Renal cortical epithelial cell (primary cell): ENCODE measurements at regions not wholly inside any gene's neighbourhood (a gene's known extent, or its start where the extent isn't known, plus 50 kb on each side); places are given as distances from the start of the nearest gene placed in this dataset.

Experiments
- DNase-seq: peaks from one replicate; pipeline ENCODE4 v3.0.0-alpha.2; 2011; ENCODE audit warnings: low read depth

DNA sequence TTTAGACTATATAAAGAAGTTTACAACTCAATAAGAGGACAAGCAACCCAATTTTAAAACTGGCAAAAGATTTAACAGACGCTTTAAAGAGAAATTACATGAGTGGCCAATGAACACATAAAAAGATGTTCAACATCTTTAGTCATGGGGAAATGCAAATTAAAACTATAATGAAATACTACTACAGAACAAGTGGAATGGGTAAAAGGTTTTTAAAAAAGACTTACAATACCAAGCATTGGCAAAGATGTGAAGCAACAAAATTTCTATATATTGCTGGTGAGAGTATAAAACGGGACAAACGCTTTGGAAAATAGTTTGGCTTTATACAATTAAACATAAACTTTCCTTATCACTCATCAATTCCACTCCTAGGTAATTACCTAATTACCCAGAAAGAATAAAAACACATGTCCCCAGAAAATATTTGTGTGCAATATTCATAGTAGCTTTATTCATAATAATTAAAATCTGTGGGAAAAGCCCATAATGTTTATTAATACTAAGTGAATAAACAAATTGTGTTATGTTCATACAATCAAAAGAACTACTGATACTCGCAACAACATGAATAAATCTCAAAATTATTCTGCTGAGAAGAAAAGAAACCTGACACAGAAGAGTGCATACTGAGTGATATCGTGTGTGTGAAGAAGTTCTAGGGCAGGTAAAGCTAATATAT lies 76.7 kb upstream of the MYCN start:
- no peak for DNase-seq

DNA sequence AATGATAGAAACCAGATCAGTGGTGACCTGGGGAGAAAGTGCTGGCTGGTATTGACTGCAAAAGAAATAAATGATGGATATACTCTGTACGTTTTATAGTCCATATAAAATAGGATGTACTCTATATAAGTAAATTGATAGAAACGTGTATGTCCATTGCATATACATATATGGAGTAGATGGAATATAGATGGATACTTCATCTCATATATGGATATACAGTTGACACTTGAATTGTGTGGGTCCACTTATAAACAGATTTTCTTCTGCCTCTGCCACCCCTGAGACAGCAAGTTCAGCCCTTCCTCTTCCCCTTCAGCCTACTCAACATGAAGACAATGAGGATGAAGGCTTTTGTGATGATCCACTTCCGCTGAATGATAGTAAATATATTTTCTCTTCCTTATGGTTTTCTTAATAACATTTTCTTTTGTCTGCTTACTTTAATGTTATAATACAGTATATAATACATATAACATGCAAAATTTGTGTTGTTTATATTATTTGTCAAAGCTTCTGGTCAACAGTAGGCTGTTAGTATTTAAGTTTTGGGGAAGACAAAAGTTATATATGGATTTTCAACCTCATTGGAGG lies 76.1 kb upstream of the MYCN start:
- DNase-seq = no peak

DNA sequence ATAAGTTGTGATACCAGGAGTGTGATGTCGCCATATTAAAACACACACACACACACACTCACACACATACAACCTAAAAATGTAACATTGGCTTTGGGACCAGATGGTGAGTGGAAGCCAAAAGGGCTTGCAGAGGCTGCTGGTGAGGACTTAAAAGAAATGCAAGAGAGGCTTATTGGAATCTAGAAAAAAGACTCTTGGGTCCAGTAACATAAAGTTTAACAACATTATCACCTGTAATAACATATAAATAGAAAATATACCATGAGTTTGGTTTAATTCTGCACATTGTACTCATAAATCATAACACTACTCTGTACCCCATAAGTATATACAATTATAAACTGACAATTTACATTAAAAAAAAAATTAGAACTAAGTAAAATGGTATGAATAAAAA lies 74.4 kb upstream of the MYCN start:
- DNase-seq = no peak

DNA sequence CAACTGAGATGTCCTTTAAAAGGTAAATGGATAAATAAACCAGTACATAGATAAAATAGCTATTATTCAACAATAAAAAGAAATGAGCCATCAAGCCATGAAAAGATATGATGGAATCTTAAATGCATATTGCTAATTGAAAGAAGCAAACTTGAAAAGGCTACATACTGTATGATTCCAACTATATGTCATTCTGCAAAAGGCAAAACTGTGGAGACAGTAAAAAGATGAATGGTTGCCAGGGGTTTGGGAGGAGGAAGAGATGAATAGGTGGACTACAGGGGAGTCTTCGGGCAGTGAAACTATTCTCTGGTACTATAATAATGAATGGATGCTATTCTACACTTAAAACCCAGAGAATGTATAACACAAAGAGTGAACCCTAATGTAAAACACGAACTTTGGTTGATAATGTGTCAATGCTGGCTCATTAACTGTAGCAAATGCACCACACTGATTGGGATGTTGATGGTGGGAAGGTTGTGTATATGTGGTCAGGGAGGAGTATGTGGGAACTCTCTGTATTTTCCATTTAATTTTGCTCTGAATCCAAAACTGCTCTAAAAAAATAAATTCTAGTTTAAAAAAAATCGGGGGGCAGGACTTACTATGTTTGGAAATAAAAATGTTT lies 73.7 kb upstream of the MYCN start:
- DNase-seq = no peak

DNA sequence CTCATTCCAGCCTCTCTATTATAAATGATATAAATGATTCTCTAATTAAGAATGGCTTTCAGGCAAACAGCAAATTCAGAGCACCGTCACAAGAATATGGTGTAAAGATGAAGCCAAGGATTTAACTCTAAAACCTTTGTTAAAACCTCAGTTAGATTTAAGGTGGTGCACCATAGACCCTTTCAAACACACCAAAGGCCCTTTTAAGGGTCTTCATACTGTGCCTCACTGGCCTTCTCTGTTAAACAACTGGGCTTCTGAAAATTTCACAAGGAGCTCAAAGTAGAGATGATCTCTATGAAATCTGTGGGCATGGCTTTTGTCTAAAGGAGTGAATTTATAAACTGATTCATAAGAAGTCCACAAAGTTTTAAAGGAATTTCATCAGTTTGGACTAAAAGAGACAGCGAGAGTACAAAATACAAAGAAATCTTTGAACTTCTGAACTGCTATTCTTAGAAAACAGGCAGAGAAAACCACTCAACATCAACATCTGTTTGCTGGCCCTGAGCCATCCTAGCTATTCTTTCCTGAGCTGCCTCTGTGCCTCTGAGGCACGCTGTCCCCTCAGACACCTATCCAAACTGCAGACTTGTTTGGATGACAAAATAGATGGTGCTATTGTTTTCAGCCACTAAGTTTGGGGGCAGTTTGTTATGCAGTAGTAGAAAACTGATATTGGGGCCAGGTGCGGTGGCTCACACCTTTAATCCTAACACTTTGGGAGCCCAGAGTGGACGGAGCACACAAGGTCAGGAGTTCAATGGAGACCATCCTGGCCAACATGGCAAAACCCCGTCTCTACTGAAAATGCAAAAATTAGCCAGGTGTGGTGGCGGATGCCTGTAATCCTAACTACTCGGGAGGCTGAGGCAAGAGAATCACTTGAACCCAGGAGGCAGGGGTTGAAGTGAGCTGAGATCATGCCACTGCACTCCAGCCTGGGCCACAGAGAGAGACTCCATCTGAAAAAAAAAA lies 72.9 kb upstream of the MYCN start:
- no peak for DNase-seq

DNA sequence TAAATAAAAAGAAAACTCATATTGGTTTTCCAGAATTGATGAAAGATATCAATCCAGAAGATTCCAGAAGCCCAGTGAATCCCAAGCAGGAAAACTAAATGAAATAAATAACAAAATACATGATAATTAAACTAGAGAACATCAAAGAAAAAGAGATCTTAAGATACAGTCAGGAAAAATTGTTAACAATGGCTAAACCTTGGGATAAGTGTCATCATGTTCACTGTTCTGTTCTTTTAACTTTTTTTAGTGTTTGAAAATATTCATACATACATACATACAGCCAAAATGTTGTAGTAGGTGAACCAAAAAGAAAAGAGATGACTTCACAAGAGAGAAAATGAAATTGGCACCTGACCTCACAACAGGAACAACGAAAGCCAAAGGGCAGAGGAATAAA lies 72.2 kb upstream of the MYCN start:
- no peak for DNase-seq

DNA sequence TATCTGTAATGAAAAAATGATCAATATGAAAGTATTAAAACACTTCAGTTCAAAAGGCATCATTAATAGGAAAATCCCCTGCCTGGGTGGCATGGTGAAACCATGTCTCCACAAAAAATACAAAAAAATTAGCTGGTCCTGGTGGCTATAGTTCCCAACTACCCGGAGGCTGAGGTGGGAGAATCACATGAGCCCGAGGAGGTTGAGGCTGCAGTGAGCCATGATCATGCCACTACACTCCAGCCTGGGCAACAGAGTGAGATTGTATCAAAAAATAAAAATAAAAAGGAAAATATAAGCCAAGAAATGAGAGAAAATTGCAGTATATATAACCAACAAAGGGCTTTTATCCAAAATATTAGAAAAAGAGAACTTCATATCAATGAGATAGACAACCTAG lies 71.6 kb upstream of the MYCN start:
- DNase-seq = no peak

DNA sequence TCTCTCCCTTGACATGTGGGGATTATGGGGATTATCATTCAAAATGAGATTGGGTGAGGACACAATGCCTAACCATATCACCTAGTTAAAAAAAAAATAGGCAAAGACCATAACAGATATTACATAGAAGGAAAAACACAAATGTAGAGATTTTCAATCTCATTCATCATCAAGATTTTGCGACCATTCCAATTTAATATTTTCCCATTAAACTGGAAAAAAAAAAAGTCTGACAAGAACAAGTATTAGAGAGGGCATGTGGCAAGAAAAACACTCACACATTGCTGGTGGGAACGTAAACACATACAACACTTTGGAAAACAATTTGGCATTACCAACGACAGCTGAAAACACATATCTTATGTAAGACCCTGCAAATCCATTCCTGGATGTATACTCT lies 71.0 kb upstream of the MYCN start:
- DNase-seq = no peak

DNA sequence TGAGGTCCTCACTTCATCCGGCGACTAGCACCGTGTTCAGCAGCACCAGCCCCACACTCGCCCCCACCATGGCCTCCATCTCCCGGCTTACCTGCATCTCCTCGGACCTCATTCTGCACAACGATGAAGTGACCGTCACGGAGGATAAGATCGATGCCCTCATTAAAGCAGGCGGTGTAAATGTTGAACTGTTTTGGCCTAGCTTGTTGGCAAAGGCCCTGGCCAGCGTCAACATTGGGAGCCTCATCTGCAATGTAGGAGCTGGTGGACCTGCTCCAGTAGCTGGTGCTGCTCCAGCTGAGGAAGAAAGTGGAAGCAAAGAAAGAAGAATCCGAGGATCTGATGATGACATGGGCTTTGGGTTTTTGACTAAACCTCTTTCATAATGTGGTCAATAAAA lies 70.5 kb upstream of the MYCN start:
- no peak for DNase-seq

DNA sequence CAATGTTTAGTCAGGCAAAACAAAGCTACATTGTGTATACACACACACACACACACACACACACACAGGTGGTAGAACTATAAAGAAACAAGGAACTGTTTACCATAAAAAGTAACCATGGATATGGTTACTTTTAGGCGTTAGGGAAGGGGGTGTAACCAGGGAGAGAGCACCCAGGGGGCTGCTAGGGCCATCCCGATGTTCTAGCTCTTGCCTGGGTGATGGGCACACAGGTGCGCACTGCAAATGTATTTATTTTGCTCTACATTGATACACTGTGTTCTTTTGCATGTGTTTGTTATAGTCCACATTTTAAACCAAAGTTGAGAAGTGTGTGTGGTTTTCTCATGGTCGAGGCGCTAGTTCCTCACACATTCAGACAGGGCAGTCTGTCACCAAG lies 69.8 kb upstream of the MYCN start:
- DNase-seq = no peak

DNA sequence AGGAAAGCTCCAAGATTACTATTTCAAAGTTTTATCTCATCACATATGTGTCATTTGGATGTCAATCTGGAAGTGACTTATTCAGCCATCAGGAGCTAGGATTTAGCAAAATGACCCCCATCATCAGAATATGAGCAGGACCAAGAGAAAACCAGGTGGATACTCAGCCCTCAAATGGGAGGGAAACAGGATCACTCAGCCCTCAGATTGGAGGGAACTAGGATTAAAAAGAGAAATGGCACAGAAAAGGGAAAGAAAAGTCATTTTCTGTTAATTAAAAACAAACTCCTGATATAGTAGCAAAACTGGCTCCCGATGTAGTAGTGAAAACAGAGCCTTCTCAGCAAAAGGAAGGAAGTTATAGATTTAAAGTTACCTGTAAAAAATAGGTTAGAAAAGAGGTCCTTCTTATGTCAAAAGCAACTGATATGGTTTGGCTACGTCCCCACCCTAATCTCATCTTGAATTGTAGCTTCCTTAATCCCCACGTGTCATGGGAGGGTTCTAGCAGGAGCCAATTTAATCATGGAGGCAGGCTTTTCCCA lies 69.0 kb upstream of the MYCN start:
- DNase-seq = no peak

DNA sequence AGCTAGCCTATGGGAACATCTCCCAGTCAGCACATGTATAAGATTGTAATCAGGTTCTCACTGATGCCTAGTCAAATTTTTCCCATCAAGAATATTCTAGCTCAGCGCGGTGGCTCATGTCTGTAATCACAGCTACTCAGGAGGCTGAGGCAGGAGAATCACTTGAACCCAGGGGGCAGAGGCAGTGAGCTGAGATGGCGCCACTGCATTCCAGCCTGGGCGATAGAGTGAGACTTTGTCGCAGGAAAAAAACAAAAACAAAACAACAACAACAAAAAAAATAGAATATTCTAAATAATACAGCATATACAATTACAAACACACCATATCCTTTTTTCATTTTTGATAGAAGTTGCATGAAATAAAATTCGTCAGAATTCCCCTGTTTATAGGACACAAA lies 67.5 kb upstream of the MYCN start:
- no peak for DNase-seq

DNA sequence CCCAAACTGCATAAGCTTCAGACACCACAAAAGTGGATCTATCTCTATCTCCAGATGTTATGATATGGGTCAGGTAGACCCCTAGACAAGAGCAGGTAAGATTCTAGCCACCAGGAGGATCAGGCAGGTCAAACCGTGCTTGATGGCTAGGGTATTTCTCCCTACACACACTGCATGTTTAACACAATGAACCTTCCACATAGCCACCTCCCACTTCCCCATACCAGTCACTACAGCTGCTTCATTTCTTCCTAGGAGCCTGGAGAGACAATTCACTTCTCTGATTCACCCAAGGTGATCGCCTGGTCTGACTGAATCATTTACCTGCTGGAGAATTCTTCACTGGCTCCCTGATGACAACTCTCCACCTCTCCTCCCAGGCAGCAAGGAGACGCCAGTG lies 66.0 kb upstream of the MYCN start:
- peak; percentile 35 for DNase-seq

DNA sequence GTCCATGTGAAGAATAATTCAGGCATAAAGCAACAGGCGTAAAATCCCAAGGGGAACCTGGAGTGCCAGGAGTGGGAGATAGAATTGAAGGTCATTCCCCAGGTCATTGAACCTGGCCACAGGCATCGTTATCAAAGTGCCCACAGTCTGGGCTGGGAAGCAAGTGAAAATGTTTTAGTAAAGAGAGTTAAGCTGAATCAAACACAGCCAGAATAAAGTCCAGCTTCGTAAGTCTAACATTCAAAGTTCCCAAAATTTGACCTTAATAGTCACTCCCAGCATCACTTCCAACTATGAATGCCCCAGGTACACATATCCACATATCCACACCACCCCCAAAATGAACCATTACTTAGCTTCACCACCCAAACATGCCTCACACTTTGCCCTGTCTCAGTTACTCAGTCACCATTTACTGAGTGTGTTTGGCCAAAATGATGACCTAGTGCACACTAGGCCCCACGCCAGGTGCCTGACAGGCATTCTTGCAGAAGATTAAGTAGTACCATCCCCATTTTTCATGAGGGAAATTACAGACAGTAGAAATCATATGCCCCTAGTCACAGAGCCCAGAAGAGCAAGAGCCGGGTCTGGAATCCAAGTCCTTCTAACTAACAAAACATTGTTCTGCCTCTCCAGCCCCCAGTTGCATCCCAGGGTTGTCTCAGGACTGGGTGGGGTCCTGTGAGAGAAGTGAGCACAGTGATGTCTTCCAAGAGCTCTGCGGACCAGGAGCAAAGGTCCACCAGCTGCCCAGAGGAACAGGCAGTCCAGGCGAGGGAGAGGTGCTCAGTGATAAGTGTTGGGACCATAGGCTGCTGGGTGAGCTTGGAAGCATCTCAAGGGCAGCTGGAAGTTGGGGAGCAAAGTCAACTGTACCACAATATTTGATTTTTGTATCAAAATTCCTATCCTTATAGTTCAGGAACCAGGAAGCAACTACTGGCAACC lies 65.2 kb upstream of the MYCN start:
- peak; percentile 8 for DNase-seq

DNA sequence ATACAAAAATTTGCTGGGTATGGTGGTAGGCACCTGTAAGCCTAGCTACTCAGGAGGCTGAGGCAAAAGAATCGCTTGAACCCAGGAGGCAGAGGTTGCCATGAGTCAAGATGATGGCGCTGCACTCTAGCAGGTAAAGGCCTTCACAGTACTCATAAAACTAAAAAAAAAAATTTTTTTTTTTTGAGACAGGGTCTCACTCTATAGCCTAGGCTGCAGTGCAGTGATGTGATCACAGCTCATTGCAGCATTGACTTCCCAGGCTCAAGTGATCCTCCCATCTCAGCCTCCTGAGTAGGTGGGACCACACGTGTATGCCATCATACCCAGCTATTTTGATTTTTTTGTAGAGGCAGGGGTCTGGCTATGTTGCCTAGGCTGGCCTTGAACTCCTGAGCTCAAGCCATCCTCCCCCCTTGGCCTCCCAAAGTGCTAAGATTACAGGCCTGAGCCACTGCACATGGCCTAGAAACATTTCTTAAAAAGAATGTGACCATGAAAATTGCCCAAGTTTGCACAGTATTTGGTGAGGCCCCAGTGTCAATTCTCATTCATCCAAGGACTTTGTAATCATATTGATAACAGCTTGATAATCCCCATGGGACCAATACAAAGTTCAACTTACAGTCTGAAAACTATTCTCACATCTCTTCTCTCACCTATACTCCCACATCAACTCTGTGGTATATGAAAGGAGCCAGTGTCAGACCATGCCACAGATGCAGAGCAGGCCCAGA lies 64.2 kb upstream of the MYCN start:
- no peak for DNase-seq

DNA sequence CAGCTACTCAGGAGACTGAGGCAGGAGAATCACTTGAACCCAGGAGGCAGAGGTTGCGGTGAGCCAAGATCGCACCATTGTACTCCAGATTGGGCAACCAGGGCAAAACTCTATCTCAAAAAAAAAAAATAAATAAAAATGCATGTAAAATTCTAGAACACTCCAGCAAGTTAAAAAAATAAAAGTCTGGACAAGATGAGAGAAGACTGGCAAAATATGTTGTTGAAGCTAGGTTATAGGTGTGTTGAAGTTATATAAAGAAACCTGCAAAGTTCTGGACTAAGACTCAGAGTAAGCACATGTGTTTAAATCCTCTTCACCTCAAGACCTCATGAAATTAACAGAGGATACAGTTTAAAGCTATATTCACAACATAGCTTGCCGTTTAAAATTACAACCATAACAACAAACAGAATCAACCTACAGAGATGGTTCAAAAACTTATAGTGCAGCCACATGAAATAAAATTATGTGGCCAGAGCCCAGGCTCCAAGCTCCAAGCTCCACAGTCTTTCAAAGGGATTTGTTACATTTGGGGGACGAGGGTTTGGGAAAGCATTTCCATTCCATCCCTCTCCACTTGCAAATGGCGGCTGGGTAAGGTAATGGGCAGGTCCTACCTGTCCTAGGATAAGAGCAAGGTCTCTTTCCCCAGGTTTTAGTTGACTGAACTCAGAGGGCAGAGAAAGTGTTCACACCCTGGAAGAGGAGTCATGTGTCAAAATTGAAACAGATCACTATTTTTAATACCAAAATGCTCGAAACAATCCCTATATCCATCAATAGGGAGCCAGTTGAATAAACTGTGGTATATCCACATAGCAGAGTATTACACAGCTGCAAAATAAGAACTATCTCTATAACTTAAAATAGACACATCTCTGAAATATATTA lies 59.9 kb upstream of the MYCN start:
- DNase-seq = no peak

DNA sequence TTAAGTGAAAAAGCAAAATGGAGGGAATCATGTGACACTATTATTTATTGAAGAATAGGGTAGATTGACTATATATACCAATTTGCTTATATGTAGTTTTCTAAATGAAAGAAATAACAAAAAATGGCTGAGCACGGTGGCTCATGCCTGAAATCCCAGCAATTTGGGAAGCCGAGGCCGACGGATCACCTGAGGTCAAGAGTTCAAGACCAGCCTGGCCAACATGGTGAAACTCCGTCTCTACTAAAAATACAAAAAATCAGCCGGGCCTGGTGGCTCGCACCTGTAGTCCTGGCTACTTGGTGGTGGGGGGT lies 59.3 kb upstream of the MYCN start:
- no peak for DNase-seq

DNA sequence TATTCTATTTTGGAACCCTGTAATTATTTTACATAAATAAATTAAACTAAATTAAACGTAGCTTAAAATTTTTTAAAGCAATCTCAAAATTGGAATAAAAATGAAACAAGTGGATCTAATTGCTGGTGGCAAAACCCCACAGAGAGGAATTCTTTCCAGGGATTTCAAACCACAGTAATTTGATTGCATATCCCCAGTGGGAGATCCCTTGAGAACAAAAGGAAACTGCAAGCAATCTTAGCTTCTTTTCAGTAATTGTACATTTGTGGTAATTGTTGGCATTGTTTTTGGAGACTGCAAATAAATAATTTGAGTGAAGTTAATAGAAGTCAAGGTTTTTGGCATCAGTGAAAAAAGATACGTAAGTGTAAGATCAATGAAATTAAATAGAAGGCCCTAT lies 58.7 kb upstream of the MYCN start:
- DNase-seq = peak; percentile 5

DNA sequence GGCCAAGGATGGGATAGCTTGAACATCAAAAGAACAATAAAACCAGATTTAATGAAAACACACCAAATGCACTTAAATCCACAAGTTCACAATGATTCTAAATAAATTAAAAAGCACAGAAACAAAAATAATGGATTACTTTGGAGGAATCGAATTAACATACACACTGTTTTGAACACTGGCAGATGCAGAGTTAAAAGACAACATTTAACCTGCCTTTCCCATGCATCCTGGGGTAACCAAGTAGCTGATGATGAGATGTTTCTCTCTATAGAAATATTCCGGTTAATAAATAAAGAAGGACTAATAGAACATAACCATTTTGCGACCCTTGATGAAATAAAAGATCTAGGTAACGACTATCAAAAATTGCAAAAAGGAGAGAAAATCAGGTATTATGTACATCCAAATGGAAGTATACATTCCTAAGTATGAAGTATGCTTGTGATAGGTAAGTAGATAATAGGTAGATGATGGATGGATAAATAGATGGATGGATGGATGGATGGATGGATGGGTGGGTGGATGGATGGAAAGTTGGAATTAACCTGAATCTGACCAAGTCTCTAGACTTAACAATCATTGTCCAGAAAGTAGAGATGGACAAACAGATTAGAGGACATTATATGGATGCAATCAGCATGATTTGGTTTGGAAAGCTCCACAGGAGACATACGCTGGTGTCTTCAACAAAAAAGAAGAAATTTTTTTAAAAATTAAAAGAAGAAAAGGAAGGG lies 57.4 kb upstream of the MYCN start:
- DNase-seq = no peak
